GM23338 (cell line): ENCODE measurements at regions not wholly inside any gene's neighbourhood (a gene's known extent, or its start where the extent isn't known, plus 50 kb on each side); places are given as distances from the start of the nearest gene placed in this dataset.

ENCODE experiments used
- CREB1 ChIP-seq: fragments of 250-450 bp; sonication (Bioruptor Pico); IDR thresholded peaks from 2 replicates; pipeline ENCODE4 v1.5.0; 2020; ENCODE audit warnings: low read depth, mild to moderate bottlenecking, moderate library complexity
- EZH2 ChIP-seq: fragments of 200-600 bp; sonication (generic); IDR thresholded peaks from one replicate; pipeline ENCODE4 v1.8.0; 2017; ENCODE audit warnings: antibody characterized with exemption, mild to moderate bottlenecking, low read depth; ENCODE audit not compliant: unreplicated experiment
- EZH2phosphoT487 ChIP-seq: fragments of 200-600 bp; sonication (generic); IDR thresholded peaks from one replicate; pipeline ENCODE4 v1.8.1; 2018; ENCODE audit warnings: antibody characterized with exemption; ENCODE audit not compliant: unreplicated experiment
- JUNB ChIP-seq: IDR thresholded peaks from one replicate; pipeline ENCODE4 v1.6.1; 2016; ENCODE audit warnings: antibody characterized with exemption; ENCODE audit not compliant: unreplicated experiment
- NANOG ChIP-seq: IDR thresholded peaks from 2 replicates; pipeline ENCODE4 v1.6.1; 2016; ENCODE audit warnings: antibody characterized with exemption, borderline replicate concordance
- POLR2AphosphoS5 ChIP-seq: IDR thresholded peaks from 2 replicates; pipeline ENCODE4 v1.6.1; 2016; ENCODE audit warnings: antibody characterized with exemption, low read depth
- REST ChIP-seq: IDR thresholded peaks from one replicate; pipeline ENCODE4 v1.6.1; 2018; ENCODE audit warnings: antibody characterized with exemption; ENCODE audit not compliant: unreplicated experiment
- STAT1 ChIP-seq: IDR thresholded peaks from one replicate; pipeline ENCODE4 v1.6.1; 2016; ENCODE audit warnings: antibody characterized with exemption; ENCODE audit not compliant: unreplicated experiment
- ZNF114 ChIP-seq: fragments of 250-450 bp; sonication (Bioruptor Pico); IDR thresholded peaks from 2 replicates; pipeline ENCODE4 v1.5.0; 2020; ENCODE audit warnings: mild to moderate bottlenecking, moderate library complexity
- ZNF331 ChIP-seq: fragments of 250-450 bp; sonication (Bioruptor Pico); IDR thresholded peaks from 2 replicates; pipeline ENCODE4 v1.5.0; 2020; ENCODE audit warnings: low read depth, mild to moderate bottlenecking, moderate library complexity
- ZNF462 ChIP-seq: fragments of 250-450 bp; sonication (Bioruptor Pico); IDR thresholded peaks from 2 replicates; pipeline ENCODE4 v1.5.0; 2020; ENCODE audit warnings: mild to moderate bottlenecking, moderate library complexity
- TF ChIP-seq, protein P1 (sequence below), 2 experiments: fragments of 200-600 bp in 1 of 2; sonication (generic) in 1 of 2; conservative IDR thresholded peaks; 2 replicates each; pipeline versions ENCODE4 v1.5.1 to v1.6.1; 2016 to 2017; ENCODE audit warnings: antibody characterized with exemption in 2 of 2, low read depth in 2 of 2, mild to moderate bottlenecking in 2 of 2, moderate library complexity in 1 of 2
- TF ChIP-seq, protein P2 (sequence below): IDR thresholded peaks from 2 replicates; pipeline ENCODE4 v1.6.1; 2016; ENCODE audit warnings: antibody characterized with exemption

GRCh38 chr13:33545492-33545891 is 259.9 kb upstream of the STARD13 start:
- TF ChIP-seq, protein P1, sequence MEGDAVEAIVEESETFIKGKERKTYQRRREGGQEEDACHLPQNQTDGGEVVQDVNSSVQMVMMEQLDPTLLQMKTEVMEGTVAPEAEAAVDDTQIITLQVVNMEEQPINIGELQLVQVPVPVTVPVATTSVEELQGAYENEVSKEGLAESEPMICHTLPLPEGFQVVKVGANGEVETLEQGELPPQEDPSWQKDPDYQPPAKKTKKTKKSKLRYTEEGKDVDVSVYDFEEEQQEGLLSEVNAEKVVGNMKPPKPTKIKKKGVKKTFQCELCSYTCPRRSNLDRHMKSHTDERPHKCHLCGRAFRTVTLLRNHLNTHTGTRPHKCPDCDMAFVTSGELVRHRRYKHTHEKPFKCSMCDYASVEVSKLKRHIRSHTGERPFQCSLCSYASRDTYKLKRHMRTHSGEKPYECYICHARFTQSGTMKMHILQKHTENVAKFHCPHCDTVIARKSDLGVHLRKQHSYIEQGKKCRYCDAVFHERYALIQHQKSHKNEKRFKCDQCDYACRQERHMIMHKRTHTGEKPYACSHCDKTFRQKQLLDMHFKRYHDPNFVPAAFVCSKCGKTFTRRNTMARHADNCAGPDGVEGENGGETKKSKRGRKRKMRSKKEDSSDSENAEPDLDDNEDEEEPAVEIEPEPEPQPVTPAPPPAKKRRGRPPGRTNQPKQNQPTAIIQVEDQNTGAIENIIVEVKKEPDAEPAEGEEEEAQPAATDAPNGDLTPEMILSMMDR (conservative IDR thresholded peaks at IDR 0.05; ENCODE audit: low read depth in 2 of 2) = no peak
- TF ChIP-seq EZH2 (no peak), NANOG (no peak), POLR2AphosphoS5 (no peak), JUNB (no peak), REST (no peak), EZH2phosphoT487 (no peak), CREB1 (CRISPR knock-in tag) (no peak), ZNF462 (CRISPR knock-in tag) (no peak), STAT1 (no peak), ZNF331 (CRISPR knock-in tag) (no peak), ZNF114 (CRISPR knock-in tag) (no peak)
- TF ChIP-seq, protein P2, sequence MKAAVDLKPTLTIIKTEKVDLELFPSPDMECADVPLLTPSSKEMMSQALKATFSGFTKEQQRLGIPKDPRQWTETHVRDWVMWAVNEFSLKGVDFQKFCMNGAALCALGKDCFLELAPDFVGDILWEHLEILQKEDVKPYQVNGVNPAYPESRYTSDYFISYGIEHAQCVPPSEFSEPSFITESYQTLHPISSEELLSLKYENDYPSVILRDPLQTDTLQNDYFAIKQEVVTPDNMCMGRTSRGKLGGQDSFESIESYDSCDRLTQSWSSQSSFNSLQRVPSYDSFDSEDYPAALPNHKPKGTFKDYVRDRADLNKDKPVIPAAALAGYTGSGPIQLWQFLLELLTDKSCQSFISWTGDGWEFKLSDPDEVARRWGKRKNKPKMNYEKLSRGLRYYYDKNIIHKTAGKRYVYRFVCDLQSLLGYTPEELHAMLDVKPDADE = no peak
